ENCODE measurements at regions not wholly inside any gene's neighbourhood (a gene's known extent, or its start where the extent isn't known, plus 50 kb on each side); places are given as distances from the start of the nearest gene placed in this dataset.
"Not testable (repeated sequence)": the region's sequence is repeated elsewhere in the genome, so short reads cannot be mapped to it uniquely, and the experiment has no call there.

DNA sequence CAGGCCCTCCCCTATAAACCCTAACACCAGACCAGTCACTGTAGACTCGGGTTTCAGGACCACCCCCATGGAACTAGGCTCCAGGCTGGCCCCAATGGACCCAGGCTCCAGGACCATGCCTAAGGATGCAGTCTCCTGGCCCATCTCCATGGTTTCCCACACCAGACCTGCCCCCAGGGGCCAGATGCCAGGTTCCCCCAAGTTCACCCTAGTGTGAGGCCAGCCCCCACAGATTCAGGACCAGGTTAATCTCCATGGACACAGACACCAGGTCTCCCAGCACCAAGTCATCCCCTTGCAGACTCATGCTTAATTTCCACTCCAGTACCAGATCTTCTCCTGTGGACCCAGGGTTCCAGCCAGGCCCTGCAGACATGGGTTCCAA lies 103.8 kb upstream of the LANCL2 start:
- DNase-seq: no peak

DNA sequence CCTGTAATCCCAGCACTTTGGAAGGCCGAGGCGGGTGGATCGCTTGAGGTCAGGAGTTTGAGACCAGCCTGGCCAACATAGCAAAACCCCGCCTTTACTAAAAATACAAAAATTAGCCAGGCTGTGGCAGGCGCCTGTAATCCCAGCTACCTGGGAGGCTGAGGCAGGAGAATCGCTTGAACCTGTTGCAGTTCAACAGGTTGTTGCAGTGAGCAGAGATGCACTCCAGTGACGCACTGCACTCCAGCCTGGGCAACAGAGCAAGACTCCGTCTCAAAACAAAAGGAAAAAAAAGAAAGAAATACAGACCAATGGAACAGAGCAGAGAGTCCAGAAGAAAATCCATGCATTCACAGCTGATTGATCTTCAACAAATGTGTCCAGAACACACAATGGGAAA lies 99.8 kb upstream of the LANCL2 start:
- DNase-seq: not testable (repeated sequence)

DNA sequence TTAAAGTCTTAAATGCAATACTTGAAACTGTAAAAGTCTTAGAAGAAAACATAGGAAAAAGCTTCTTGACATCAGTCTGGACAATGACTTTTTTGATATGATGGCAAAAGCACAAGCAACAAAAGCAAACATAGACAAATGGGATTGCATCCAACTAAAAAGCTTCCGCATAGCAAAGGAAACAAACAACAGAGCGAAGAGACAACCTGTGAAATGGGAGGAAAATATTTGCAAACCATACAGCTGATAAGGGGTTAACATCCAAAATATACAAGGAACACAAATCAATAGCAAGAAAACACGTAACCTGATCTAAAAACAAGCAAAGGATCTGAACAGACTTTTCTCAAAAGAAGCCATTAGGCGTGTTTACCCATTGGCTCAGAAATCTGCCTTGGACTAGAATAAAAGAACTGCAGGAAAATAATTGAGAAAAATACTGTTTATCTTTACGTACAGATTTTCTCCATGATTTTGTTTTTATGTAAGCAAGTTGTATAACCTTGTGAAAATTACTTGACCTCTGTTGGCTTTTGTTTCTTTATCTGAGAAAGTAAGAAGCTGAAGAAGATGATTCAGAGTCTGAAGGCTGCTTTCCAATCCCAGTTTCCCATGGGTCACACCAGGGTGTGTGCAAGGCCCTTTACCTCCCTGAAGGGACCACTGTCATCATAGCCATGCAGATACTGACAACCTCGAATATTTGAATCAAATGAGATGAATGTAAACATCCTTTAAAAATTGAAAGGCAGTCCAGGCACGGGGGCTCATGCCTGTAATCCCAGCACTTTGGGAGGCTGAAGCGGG lies 99.1 kb upstream of the LANCL2 start:
- no peak for DNase-seq

DNA sequence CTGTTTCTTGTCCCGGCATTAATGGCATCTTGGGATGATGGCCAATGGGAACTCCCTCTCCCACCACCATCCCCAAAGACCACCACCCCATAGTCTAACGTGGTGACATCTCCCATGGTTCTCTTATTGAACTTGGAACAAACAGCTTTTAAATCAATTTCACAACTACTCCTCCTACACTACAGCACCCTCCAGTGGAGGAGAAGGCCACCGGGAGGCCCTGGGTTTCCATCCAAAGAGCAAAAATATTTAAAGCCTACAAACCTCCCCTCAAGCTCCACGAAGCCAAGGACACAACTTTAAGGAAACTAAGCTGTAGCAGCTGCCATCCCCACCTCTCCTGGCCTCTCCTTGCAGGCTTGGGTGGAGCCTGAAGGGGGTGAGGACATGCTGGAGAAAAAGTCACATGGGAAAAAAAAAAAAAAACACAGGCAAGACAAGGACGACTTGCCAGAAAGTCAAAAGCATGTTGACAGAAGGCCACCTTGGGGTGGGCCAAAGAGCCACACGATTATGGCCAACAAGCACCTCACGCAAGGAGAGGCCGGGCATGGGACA lies 94.0 kb upstream of the LANCL2 start:
- no peak for DNase-seq

DNA sequence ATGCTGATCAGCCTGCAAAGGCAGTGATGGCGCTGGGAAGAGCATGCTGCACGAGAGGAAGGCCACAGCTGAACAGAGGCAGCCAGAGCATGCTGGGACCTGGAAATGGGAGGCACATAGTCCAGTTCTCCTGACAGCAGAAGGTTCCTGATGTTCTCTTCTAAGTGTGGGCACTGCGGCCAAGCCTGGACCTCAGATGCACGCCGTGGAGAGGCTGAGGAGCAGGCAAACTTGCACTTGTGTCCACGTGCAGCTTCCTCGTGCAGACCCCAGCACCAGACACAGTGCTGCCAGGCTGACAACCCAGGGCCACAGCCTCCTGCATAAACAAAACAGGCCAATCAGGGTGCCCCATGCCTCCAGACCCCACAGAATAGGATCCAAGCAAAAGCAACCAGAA lies 93.5 kb upstream of the LANCL2 start:
- no peak for DNase-seq

DNA sequence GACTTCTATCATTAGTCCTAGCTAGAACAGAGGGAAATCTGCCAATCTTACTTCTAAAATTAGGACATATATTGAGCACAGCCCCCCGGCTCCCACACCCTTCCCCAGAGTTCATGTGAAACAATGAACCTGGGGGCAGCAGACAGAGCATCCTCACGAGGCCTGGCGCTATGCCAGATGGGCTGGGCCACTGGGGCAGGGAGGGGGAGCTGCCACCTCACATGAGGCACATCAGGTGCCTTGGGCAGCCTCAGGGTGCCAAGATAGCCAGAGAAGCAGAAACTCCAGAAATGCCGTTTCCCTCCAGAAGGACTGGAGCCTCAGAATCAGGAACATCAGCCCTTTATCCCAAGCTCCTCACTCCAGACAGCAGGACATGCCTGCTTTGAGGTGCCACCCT lies 92.8 kb upstream of the LANCL2 start:
- DNase-seq: no peak

DNA sequence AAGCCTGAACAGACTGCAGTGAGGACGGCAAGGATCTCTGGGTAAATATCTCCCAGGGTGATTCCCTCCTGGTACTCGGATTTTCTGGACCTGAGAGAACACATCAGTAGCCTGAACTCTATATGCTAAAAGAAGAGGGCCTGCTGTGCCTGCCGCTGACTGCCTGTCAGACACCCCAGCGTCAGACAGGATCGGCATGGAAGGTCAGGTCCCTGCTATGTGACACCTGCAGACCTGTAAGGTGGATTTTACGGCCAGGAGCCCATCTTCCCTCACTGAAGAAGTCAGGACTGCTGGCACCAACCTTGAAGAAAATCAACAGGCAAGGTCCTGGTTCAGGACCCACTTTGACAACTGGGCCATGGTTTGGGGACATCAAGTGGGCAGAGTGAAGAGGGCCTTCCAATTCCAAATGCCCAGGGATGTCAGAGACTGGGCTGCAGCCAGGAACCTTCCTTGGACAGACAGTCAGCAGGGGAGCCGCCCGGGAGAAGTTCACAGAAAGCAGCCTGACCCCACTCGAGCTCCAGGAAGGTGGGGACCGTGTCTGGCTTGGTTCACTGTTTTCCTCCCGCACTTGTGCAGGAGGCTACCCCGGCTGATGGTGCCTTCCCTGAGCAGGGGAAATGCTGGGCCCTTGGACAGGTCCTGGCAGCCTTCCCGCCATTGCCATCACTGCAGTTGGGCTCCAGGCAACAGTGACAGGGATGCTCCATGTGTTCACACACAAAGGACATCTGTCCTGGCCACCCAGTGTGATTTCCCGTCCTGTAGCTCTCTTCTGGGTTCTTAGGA lies 91.8 kb upstream of the LANCL2 start:
- DNase-seq: no peak

DNA sequence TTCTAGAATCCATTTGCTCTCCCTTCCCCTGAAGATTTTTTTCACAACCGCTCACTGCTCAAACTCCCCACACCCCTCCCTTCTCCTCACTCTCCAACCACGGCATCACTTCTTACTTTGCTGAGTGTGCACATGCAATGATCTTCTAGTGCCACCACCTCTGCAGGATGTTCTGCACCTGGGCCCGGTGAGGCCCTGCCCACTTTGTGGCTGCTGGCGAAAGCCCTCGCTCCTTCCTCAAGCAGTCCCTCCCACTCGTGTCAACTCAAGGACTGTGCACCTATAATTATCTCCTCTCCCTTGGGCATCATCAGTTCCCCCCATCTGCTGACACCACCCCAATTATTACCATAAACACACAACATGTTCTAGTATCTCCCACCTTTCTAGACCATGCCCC lies 91.0 kb upstream of the LANCL2 start:
- DNase-seq: no peak

DNA sequence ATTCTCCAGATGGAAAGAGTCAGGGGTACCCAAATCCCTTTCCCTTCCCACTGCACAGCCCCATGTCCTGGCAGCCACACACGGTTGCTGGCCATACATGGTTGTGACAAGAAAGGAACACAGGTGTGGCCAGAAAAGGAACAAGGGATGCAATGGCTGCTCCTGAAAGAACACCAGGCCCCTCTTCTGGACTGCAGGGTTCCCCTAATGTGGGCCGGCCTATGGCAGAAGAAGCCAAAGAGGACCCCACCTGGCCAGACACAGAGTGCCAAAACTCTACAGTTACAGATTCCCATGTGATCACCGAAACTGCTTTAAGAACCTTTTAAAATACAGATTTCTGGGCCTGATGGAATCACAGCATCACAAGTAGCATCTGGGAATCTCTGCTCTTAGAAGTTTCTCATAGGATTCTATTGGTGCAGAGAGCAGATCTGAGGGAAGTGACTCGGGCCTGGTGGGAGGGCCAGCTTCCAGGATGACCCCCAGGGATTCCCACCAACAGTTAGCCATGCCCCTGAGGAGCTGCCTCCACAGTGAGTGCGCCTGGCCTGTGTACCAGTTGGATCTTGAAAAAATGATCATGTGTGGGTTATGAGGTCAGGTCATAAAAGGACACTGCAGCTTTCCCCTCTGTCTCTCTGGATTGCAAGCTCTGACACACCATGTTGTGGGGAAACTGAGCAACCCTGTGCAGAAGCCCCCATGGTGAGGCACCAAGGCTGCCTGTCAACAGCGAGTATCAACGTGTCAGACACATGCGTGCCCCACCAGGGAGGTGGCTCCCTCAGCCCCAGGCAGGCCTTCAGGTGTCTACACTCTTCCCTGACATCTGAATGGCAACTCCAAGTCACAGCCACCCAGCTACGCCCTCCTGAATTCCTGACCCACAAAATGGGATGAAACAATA lies 89.6 kb upstream of the LANCL2 start:
- no peak for DNase-seq

DNA sequence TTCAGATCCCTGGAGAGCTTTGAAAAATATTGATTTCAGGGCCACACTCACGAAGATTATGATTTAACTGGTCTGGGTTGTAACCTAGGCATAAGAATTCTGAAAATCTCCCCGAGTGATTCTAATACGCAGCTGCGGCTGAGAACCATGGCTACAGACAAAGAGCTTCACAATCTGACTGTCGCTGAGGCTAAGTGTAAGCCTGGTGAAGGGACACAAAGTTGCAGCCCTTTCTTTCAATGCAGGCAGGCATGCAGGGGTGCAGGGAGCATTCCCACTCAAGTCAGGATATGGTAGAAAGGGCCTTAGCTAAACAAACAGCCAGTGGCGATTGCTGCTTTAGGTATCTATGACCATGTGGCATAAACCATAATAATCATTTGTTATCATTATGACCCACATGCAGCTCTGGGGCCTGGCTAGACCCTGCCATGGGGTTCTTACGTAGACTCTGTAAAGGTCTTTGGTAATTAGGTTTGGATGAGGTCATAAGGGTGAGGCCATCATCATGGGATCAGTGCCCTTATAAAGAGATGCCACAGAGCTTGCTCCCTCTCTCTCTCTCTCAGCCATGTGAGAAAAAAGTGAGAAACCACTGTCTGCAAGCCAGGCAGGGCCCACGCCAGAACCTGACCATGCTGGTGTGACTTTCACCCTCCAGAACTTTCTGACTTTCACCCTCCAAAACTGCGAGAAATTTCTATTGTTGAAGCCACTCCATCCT lies 88.4 kb upstream of the LANCL2 start:
- DNase-seq: no peak

DNA sequence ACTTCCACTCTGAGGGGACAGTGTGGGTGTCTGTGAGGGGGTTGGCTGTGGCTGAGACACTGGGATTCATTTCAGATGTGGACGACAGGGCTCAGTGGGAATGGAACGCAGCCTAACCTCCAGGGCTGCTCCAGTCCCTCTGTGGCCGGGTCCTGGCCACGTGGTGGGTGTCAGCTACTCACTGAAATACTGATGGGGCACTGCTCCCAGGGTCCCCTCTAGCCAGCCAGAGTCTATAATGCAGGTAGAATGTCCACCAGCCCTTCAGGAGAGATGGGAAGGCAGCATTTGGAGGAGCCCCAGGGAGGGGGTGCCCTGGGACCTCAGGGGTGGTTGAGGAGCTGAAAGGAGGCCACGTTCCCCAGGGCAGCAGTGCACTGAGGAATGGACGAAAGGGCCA lies 87.2 kb upstream of the LANCL2 start:
- no peak for DNase-seq

DNA sequence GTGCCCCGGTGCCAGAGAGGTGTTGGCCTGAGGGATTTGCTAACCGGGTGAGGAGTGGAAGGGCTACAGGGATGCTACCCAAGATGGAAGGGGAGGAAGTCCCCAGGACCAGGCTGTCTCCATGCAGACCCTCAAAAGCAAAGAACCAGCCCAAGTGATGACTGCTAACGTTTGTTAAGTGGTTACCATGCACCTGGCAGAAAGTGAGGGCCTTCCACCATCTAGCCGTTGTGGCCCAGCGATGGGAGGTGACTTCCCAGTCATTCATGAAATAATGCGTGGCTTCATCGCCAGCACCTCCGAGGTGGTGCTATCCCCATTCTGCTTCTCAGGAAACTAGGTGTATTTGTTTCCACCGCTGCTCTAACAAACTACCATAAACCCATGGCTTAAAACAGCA lies 86.8 kb upstream of the LANCL2 start:
- DNase-seq: no peak

DNA sequence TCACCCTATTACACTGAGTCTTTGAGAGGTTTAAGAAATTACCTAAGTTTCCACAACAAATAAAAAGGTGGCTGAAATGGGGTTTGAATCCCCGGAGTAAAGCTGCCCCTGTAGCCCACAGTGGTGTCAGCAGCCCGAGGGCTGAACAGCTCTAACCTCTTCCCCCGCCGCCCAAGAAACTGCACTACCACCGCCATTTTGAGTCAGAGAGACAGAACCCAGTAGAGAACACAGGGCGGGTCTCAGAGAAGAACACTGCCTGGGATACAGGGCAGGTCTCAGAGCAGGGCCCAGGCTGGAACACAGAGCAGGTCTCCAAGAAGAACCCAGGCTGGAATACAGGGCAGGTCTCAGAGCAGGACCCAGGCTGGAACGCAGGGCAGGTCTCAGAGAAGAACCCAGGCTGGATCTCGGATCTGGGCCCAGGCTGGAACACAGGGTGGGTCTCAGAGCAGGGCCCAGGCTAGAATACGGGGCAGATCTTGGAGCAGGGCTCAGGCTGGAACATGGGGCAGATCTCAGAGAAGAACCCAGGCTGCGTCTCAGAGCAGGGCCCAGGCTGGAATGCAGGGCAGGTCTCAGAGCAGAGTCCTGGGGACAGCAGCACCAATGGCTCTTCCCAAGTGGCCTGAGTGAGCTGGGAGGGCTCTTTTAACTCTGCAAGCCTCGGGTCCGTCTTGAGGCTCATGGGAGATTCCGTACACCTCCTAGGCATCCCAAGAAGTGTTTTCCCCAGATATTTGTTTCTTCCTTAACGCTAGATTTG lies 85.9 kb upstream of the LANCL2 start:
- no peak for DNase-seq

DNA sequence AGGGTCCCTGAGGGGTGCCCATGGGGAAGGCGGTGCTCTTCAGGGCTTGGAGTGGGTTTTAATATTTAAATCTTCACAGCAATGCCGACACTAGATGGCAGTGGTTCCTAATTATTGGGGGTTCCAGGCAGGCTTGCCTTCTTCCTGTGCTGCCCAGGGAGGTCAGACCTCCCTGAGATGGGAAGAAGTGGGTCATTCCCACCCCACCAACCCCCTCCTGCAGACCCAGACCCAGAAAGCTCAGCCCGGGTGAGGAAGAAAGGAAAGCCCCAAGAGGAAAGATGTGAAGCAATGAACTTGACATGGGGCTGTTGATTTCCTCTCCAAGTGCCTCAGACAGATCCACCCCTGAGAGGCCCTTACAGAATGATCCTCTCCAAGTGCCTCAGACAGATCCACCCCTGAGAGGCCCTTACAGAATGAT lies 85.1 kb upstream of the LANCL2 start:
- DNase-seq: peak; percentile 50

DNA sequence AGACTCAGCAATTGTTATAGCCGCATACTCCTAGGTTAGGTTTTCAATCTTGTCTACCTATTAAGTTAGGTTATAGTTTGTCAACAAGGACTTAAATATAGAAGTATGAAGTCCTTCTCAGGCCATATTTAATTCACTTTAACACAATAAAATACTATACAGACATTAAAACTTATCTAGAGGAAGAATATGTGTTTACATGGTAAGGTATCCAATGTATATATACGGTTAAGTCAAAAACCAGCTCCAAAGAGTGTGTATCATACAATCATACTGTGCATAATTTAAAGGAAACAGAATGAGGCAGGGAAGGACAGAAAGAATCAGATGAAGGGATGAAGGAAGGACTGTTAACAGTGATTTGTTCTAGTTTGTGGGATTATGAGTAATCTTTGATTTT lies 79.5 kb upstream of the LANCL2 start:
- no peak for DNase-seq

DNA sequence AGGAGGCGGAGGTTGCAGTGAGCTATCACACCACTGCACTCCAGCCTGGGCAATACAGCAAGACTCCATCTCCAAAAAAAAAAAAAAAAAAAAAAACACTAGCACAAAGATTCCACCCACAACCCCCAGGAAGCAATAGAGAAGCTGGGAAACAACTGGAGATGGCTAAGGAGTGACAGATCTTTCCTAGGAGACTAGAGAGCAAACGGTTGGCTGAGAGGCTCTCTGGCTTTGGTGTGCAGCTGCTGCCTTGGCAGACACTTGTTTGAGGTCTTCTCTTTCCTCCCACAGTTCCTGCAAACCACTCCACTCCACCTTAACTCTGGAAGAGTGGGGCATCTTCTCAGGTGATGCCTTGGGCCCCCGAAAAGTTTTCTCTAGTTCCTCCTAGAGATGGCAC lies 78.5 kb upstream of the LANCL2 start:
- no peak for DNase-seq

DNA sequence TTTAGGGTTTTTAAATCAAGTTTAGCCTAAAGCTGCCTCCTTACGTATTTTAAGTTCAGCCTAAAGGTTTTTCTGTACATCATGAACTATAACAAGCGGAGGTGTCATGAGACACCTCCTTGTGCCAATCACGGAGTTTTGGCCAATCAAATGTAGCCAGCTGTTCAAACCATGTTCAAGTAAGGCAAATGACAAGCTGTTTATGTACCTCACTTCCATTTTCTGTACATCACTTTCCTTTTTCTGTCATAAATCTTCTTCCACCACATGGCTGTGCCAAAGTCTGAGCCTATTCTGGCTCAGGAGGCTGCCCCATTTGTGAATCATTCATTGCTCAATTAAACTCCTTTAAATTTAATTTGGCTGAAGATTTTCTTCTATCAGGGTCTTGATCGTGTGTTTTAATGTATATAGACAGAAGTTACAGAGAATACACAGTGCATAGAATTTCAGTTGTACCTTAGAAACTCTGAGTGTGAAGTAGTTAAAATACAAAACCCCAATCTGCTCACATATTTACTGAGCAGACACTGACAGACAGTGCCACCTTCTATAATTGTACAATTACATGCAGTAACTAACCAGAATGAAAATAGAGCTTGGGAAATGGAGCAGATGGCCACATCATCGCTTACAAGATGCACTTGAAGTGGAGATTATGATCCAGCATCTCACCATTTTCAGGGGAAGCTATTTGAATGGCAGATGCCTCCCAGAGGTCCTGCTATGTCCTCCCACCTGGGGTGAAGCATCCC lies 76.9 kb upstream of the LANCL2 start:
- DNase-seq: no peak

DNA sequence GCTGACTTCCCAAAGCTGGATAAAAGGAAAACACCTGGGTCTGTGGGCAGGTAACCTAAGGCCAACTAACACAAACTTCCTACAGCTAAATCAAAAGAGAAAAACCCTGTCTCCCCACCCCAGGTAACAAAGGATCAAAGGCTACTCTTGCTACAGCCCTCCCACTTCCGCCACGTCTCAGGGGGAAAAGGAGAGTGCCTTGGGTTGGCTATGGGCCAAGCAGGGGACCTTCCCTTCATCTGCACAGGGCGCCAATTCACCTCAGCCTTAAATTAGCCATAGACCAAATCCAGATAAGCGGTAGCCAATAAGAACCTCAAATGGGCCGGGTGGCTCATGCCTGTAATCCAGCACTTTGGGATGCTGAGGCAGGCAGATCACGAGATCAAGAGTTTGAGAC lies 69.1 kb upstream of the LANCL2 start:
- DNase-seq: no peak

DNA sequence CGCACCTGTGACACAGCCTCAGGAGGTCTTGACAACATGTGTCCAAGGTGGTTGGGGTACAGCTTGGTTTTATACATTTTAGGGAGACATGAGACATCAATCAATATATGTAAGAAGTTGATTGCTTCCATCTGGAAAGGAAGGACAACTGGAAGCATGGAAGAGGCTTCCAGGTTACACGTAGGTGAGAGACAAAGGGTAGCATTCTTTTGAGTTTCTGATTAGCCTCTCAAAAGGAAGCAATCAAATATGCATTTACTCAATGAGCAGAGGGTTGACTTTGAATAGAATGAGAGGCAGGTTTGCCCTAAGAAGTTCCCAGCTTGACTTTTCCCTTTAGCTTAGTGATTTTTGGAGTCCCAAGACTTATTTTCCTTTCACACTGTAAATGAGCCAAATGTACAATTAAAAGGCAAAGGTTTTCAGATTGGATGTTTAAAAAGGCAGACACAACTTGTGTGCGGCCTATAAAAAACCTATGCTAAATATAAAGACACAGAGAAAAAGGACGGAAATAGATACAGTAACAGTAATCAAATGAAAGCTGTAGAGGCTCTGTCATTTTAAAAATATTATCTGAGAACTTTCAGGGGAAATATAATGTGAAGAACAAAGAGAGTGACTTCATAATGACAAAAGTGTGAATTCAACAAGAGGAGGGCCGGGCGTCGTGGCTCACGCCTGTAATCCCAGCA lies 65.7 kb upstream of the LANCL2 start:
- no peak for DNase-seq

DNA sequence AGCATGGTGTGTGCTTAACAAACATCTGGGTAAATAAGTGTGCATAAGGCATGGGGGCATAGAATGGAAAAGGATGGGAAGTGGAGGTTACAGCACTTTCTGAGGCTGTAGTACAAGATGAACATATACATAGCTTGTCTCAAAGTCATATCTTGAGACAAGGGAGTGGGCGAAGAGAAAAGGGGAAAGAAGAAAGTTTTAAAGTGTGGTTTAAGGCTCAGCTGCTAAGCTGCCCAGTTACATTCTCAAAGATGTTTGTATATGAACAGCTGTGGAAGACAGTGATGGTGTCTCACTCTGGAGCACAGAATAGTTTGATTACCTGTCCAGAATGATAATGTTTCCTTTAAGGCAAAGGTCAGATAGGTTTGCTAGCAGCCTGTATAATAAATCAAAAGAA lies 61.9 kb upstream of the LANCL2 start:
- no peak for DNase-seq

All from NCI-H2227 treated with DMSO at 0.1 percent for 48 hours (cell line).